ENCODE measurements at regions not wholly inside any gene's neighbourhood (a gene's known extent, or its start where the extent isn't known, plus 50 kb on each side); places are given as distances from the start of the nearest gene placed in this dataset.

GRCh38 chr5:103489307-103489706 lies 73.3 kb downstream of the NUDT12 start:
- DNase-seq = no peak
- no peak for ATAC-seq
- Histone ChIP-seq H3K4me1 (peaks cover 5% of the 10 kb centered on the region), H3K4me3 (no peak overlapping the region), H3K27ac (no peak overlapping the region), H3K27me3 (no peaks in the 10 kb centered on the region), H3K36me3 (replicated peaks in 1 of 2; ENCODE audit: insufficient read depth in 1 of 2, low read depth in 2 of 2) (no peaks in the 10 kb centered on the region), H3K9me3 (peaks cover 0 to 2% (median 0%) of the 10 kb centered on the region in 3 donors)
- 44 to 52% methylated on average over 2 of the region's 2 CpGs for WGBS, 2 donors
- TF ChIP-seq CTCF (IDR thresholded peaks at IDR 0.05) (no peak), POLR2A (IDR thresholded peaks at IDR 0.05) (no peak)
- intact Hi-C loops (cut with DNase I) = no loop called here

- H3K27ac ChIP-seq = no peak overlapping the region
- intact Hi-C loops (cut with DNase I) = no loop called here
- no peaks in the 10 kb centered on the region for H3K36me3 ChIP-seq (replicated peaks in 1 of 2; ENCODE audit: insufficient read depth in 1 of 2, low read depth in 2 of 2)
- no peak for DNase-seq
- H3K9me3 ChIP-seq = no peaks in the 10 kb centered on the region
- no peak for ATAC-seq
- WGBS, 2 donors = 89 to 96% methylated on average over 3 of the region's 3 CpGs
- H3K4me3 ChIP-seq = no peak overlapping the region
- TF ChIP-seq POLR2A (IDR thresholded peaks at IDR 0.05) (no peak), CTCF (IDR thresholded peaks at IDR 0.05) (no peak)
- H3K27me3 ChIP-seq = no peaks in the 10 kb centered on the region
- peaks cover 5% of the 10 kb centered on the region for H3K4me1 ChIP-seq
Measured at GRCh38 chr5:103487822-103488493, 74.6 kb downstream of the NUDT12 start.

- no peak for ATAC-seq
- Histone ChIP-seq H3K36me3 (replicated peaks in 1 of 2; ENCODE audit: insufficient read depth in 1 of 2, low read depth in 2 of 2) (no peaks in the 10 kb centered on the region), H3K27me3 (no peaks in the 10 kb centered on the region), H3K4me1 (peaks cover 5% of the 10 kb centered on the region), H3K9me3 (no peaks in the 10 kb centered on the region), H3K4me3 (no peak overlapping the region), H3K27ac (no peak overlapping the region)
- 68 to 73% methylated on average over 6 of the region's 6 CpGs for WGBS, 2 donors
- intact Hi-C loops (cut with DNase I) = no loop called here
- no peak for TF ChIP-seq POLR2A (IDR thresholded peaks at IDR 0.05)
- no peak for DNase-seq
Measured at GRCh38 chr5:103487218-103487617, 75.4 kb downstream of the NUDT12 start.

- ATAC-seq (no peak), DNase-seq (no peak)
- H3K27me3 ChIP-seq = no peaks in the 10 kb centered on the region
- intact Hi-C loops (cut with DNase I) = no loop called here
- WGBS, 2 donors = 85 to 89% methylated on average over 5 of the region's 5 CpGs
- H3K9me3 ChIP-seq = no peaks in the 10 kb centered on the region
- H3K4me3 ChIP-seq = no peak overlapping the region
- H3K4me1 ChIP-seq = peaks cover 5% of the 10 kb centered on the region
- no peaks in the 10 kb centered on the region for H3K36me3 ChIP-seq (replicated peaks in 1 of 2; ENCODE audit: insufficient read depth in 1 of 2, low read depth in 2 of 2)
- no peak overlapping the region for H3K27ac ChIP-seq
- TF ChIP-seq CTCF (IDR thresholded peaks at IDR 0.05) = no peak
- no peak for TF ChIP-seq POLR2A (IDR thresholded peaks at IDR 0.05)
Measured at GRCh38 chr5:103486739-103487138, 75.8 kb downstream of the NUDT12 start.

GRCh38 chr5:103480246-103480645 lies 82.3 kb downstream of the NUDT12 start:
- no peak overlapping the region for H3K4me3 ChIP-seq
- H3K36me3 ChIP-seq (replicated peaks in 1 of 2; ENCODE audit: insufficient read depth in 1 of 2, low read depth in 2 of 2) = no peaks in the 10 kb centered on the region
- 74 to 76% methylated on average over 3 of the region's 3 CpGs for WGBS, 2 donors
- no peak for ATAC-seq
- TF ChIP-seq POLR2A (IDR thresholded peaks at IDR 0.05) (no peak), CTCF (IDR thresholded peaks at IDR 0.05) (no peak)
- no peak overlapping the region for H3K27ac ChIP-seq
- intact Hi-C loops (cut with DNase I) = no loop called here
- H3K4me1 ChIP-seq = no peaks in the 10 kb centered on the region
- H3K9me3 ChIP-seq = no peaks in the 10 kb centered on the region
- no peak for DNase-seq
- no peaks in the 10 kb centered on the region for H3K27me3 ChIP-seq
